Islet precursor cell (in vitro differentiated cells): ENCODE measurements at regions not wholly inside any gene's neighbourhood (a gene's known extent, or its start where the extent isn't known, plus 50 kb on each side); places are given as distances from the start of the nearest gene placed in this dataset.
"Not testable (repeated sequence)": the region's sequence is repeated elsewhere in the genome, so short reads cannot be mapped to it uniquely, and the experiment has no call there.

Experiments
- DNase-seq: peaks from one replicate; pipeline ENCODE4 v3.0.0-alpha.2; 2018

- DNase-seq, result no peak
Observed at GRCh38 chr1:113185463-113186104, 112.6 kb downstream of the LRIG2 start.

DNA sequence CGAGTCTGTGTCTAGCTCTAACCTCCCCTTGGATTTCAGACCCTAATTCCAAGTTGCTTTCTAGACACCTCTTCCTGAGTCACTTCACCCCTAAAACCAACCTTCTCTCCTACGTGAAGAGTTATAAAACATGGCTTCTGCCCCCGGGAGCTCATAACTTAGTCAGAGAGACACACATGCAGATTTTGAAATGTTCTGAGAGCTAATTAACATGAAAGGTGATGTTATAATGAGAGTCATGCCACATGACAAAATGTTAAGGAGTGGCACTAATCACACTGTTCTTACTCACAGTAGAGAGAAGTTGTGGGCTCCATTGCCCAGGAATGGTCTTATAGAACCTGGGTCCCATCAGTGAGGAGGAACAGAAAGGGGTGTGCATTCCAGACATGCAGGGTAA lies 117.1 kb downstream of the LRIG2 start:
- no peak for DNase-seq

DNA sequence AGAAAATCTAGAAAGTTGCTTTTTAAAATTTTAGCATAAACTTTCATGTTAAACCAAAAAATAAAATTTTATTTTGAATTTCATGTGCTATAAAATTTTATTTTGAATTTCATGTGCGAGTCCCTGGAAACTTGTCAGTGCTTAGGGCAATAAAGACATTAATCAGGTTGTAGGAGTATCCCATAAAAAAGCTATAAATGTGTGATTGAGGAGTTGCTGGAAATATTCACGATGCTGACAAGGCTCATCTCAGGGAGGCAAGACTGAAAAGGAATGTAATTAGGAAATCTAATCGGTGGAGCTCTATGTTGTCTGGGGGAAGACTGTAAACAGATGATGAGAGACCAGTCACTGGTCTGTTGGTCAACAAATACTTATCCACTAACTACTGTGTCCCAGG lies 117.9 kb downstream of the LRIG2 start:
- no peak for DNase-seq

DNA sequence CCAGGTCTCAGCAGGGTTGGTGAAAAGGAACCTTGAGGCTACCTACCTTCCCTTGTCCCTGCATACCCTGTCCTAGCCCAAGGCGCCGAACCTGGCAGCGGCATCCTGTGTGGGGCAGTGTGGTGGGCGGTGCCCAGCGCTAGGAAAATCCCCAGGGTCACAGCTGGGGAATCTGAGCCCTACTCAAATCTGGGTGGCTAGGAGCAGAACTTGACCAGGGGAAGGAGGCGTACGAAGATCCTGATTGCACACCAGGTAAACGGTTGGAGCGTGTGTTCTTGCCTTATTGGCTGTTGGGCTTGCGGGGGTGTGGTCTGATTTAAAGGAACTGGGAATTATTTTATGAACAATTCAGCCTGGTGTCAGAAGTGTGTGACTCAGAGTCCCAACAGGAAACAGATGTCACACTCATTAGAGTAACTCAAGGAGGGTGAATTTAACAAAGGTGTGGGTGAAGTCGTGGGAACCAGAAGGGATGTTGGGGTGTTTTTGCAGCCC lies 118.6 kb downstream of the LRIG2 start:
- no peak for DNase-seq

DNA sequence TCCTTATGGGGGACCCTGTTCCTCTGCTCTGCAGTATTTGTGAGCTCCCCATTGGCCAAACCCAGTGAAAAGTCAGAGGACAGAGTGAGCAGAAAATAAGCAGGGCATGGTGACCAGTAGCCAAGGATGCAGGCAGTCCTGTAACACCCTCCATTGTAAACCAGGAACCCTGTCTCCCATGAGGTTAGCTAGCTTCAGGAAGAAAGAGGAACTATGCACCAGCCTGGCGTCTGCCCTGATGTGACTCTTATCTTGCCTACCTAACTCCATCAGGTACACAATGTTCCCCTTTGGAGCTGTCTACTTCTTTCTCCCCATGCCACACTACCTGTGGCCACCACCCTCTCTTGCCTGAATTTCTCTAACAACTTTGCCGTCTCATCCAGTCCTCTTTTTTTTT lies 119.2 kb downstream of the LRIG2 start:
- no peak for DNase-seq

DNA sequence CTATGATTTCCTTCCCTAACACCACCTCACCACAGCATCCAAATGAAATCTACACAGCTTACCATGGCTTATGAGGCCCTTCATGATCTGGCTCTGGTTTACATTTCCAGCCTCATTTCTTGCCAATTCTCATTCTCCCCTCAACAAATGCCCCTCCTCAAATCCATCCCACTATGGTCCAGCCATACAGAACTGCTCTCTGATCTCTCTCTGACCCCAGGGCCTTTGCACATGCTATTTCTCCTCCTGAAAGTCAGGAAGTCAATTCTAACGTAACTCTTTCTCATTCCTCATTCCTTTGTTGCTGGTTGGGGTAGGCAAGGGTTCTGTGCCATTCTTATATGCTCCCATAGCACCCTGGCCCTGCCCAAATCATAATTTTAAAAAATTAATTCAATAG lies 120.0 kb downstream of the LRIG2 start:
- DNase-seq, result no peak

GRCh38 chr1:113194846-113195830 lies 122.1 kb downstream of the LRIG2 start:
- DNase-seq, result no peak

GRCh38 chr1:113197719-113198330 lies 124.8 kb downstream of the LRIG2 start:
- no peak for DNase-seq

DNA sequence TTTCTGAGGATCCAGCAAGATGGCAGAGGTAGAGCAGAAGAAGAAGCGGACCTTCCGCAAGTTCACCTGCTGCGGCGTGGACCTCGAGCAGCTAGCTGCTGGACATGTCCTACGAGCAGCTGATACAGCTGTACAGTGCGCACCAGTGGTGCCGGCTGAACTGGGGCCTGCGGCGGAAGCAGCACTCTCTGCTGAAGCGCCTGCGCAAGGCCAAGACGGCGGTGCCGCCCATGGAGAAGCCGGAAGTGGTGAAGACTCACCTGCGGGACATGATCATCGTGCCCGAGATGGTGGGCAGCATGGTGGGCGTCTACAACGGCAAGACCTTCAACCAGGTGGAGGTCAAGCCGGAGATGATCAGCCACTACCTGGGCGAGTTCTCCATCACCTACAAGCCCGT lies 125.8 kb downstream of the LRIG2 start:
- no peak for DNase-seq

- peak; percentile 81 for DNase-seq
Observed at GRCh38 chr1:113199760-113200455, 126.9 kb downstream of the LRIG2 start.

DNA sequence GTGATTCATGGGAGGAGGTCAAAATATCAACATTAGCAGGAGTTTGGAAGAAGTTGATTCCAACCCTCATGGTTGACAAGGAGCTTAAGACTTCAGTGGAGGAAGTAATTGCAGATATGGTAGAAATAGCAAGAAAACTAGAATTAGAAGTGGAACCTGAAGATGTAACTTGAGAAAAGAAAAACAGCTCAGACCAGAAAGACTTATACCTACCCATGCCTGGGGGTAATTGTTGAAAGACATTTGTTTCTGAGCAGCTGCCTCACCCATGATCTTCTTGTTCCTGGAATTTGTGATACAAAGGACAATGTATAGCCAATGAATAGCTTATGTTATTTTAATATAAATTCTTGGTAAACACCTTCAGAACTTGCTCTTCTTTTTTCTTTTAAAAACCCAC lies 128.6 kb downstream of the LRIG2 start:
- DNase-seq, result no peak

DNA sequence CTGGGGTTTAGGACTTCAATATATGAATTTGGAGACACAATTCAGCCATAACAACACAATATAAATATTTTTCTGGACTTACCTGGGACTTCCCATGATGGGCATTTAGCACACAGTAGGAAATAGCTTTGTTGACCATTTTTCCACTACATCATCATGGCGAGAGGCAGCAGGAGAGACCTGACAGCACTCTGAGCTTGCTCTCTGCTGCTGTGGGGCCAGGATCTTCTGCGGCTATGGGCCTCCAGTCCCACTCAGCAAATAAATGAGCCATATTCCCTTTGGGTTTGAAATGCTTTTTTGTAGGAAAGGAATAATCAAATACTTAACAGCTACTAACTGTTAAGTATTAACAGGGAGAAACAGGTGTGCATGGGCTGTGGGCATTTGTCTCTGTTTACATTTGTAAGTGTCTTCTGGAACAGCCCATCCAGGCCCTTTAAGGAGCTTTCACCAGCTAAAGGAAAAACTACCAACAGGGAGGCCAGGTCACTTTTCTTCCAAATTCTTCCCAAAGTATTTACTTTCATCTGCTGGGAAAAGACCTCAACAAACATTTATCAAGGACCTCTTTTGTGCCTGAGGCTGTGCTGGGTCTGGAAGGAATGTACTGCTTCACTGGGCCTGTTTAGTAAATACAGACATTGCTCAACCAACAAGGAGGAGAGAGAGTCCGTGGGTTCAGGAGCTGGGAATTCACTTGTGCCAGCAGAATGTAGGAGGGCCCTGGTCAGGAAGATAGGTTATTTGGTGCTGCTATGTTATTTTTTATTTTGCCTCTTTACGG lies 133.2 kb downstream of the LRIG2 start:
- DNase-seq, result peak; percentile 95

- DNase-seq, result peak; percentile 67
Observed at GRCh38 chr1:113207019-113207418, 134.0 kb downstream of the LRIG2 start.

- no peak for DNase-seq
Observed at GRCh38 chr1:113207457-113207856, 134.5 kb downstream of the LRIG2 start.

DNA sequence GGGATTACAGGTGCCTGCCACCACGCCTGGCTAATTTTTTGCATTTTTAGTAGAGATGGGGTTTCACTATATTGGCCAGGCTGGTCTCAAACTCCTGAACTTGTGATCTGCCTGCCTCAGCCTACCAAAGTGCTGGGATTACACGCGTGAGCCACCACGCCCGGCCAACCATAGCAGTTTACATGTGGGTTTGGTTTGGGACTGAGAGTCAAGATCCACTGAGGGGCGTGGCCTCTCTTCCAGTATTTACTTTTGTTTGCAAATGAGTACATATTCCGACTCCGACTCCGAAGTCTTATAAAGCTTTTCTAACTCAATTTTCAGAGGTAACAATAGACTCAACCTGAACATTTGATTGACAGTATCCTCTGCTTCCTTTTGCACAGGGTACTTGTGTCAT lies 135.4 kb downstream of the LRIG2 start:
- DNase-seq, result not testable (repeated sequence)

GRCh38 chr1:113210248-113210647 lies 137.2 kb downstream of the LRIG2 start:
- no peak for DNase-seq

- DNase-seq, result no peak
Observed at GRCh38 chr1:113211467-113211866, 138.5 kb downstream of the LRIG2 start.

DNA sequence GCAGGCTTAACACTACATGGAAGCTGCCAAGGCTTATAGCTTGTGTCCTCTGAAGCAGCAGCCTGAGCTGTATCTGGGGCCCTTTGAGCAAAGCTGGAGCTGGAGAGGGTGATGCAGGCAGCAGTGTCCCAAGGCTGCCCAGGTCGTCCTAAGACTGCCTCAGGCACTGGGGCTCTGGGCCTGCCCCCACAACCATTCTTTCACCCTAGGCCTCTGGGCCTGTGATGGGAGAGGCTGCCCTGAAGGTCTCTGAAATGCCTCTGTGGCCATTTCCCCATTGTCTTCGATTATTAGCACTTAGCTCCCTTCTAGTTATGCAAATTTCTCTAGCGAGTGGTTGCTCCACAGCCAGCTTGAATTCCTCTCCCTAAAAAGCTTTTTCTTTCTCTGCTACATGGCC lies 142.0 kb downstream of the LRIG2 start:
- DNase-seq, result no peak

GRCh38 chr1:113216664-113217063 lies 143.7 kb downstream of the LRIG2 start:
- DNase-seq, result no peak

DNA sequence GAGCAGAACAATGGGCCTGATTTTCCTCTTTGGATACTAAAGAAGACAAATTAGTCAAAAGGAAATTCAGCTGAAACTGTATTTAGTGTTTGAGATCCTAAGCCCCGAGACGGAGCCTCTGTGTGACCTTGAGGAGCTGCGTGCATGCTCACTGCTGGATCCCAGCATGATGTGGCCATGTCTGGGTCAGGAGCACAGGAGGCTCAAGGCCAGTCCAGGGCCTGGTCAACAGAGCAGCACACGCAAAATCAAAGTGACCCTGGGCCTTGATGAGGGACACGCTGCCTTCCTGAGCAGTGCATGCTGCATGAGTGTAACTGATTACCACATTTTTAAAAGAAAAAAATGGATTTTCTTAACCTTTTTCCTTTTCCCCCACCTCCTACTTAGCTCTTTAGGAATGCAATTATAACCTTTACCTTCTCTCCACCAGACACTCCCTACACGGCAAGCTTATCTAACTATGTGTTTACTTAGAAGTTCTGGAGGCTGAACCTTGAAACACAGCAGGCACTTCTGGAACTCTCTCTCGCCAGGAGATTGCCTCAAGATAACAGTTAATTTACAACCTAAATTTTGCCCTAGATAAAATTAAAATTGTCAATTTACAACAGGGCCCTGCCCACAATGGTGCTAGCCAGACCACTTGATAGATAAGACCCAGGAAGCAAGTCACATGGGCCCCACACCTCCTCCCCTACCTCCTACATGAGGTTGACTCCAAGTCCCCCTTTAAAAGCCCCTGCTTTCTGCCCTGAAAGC lies 144.6 kb downstream of the LRIG2 start:
- peak; percentile 86 for DNase-seq

- no peak for DNase-seq
Observed at GRCh38 chr1:113219377-113219776, 146.4 kb downstream of the LRIG2 start.
